GM23248 (cell line): ENCODE measurements at regions not wholly inside any gene's neighbourhood (a gene's known extent, or its start where the extent isn't known, plus 50 kb on each side); places are given as distances from the start of the nearest gene placed in this dataset.

Experiments used
- EZH2 ChIP-seq: fragments of 200-600 bp; sonication (generic); IDR thresholded peaks from 2 replicates; pipeline ENCODE4 v1.6.1; 2018; ENCODE audit warnings: antibody characterized with exemption, mild to moderate bottlenecking; ENCODE audit not compliant: insufficient read depth, poor library complexity, severe bottlenecking
- EZH2phosphoT487 ChIP-seq: fragments of 200-600 bp; sonication (generic); IDR thresholded peaks from 2 replicates; pipeline ENCODE4 v1.6.1; 2018; ENCODE audit warnings: antibody characterized with exemption, moderate library complexity, mild to moderate bottlenecking, low read depth; ENCODE audit not compliant: insufficient read depth

DNA sequence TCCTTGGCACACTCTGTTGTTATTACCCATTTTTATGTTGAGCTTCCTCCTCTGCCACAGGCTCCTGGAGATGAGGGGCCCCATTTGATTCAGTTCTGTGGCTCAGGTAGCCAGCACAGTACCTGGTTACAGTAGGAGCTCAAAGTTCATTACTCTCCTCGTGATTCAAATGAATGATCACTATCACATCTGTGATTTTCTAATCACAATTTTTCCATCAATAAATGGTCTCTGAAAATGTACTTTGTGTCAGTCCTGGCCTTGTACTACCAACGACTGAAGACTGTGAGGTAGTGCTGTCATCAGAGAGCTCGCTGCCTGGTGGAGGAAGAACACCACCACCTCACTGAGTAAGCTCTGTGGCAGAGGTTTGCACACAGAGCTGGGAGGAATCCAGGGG lies 106.8 kb upstream of the JUN start:
- TF ChIP-seq EZH2phosphoT487 (no peak), EZH2 (no peak)
